UCSD-AML1 (cell line): ENCODE measurements at regions not wholly inside any gene's neighbourhood (a gene's known extent, or its start where the extent isn't known, plus 50 kb on each side); places are given as distances from the start of the nearest gene placed in this dataset.

Source experiments
- DNase-seq: peaks from one replicate; lab custom pipeline; 2025; ENCODE audit not compliant: unreplicated experiment; lab: John Stamatoyannopoulos, UW

DNA sequence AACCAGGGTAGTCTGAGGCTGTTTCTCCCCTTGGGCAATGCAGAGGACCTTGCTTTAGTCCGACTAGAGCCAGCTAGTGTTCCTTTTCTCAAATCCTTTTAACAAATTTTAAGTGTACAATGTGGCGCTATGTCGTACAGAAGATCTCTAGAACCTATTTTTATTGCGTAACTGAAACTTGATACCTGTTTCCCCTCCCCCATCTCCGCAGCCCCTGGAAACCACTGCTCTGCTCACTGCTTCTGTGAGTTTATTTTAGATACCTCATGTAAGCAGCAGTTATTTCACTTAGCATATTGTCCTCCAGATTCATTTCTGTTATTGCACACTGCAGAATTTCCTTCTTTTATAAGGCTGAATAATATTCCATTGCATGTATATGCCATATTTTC, 1092.3 kb downstream of the AACS start:
- no peak for DNase-seq

DNA sequence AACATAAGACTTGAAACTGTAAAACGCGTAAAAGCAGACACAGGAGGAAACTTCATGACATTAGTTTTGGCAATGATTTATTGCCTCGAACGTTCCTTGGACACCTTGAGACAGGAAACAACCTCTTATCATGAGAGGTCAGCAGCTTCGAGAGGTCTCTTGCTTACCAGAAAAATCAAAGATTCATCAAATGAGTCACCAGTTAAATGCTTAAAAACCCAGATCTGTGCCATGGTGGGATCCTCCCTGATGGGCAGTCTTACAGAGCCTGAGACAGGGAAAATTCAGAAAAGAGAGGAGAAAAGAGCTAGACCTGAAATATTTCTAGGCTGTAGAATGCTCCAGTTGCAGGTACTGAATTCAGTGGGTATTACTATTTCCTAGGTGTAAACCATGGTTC, 1093.9 kb downstream of the AACS start:
- DNase-seq, result no peak

DNA sequence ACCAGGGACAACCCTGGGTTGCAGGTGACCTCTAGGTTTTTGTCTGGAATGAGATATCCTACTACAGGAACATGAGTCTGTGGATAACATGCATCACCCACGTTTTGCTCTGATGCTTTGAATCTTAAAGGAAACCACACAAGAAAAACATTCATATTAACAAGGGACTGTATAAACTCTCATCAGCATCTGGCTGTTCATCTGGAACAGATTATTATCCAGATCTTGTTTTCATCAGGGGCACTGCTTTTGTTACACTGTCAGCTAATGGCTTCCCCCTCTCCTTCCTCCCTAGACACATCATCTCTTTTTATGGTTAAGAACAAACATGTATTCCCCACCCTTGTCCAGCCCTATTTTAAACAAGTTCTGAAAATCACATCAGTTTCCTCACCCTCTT, 1095.7 kb downstream of the AACS start:
- DNase-seq, result no peak

DNA sequence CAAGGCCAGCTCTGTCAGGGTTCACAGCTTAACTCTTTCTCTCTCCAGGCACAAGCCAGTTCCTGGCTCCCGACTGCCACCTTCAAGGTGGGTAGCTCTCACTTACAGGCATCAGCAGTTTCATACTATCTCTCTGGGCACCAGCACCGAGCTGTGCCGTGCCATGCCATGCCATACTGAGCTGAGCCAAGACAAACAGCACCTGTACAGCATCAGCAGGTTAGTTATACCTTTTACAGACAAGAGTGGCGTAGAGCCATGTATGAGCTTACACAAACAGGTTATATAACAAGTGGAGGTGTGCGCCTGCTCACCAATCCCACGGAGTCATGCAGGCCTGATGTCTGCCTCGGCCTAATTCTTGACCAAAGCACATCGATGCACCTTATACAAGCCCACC, 1098.7 kb downstream of the AACS start:
- no peak for DNase-seq

DNA sequence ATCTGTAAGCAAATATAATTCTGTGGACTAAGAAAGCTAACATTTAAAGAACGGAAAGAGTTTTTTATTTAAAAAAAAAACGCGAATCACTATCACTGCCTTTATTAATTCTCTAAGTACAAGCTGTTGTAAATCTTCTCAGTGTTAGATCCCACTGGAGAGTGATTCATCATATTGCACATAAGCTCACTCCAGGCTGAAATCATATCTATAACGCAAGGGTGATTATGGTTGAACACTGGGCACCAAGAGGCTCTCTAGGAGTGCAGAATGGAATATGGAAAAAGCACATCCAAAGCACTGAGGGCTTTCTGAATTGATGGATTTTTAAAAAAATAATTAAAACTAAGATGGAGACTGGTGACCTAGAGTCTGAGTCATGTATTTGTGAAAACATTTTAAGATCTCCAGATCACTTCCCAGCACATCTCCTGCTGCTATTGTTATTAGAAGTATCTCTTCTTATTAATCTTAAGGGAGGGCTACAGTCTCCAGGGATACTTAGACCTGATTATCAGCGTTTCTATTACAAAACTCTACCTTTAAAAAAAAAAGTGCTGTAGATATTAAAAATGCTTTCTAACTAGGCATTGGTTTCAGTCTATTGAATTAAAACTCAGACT, 1106.8 kb downstream of the AACS start:
- DNase-seq, result no peak

DNA sequence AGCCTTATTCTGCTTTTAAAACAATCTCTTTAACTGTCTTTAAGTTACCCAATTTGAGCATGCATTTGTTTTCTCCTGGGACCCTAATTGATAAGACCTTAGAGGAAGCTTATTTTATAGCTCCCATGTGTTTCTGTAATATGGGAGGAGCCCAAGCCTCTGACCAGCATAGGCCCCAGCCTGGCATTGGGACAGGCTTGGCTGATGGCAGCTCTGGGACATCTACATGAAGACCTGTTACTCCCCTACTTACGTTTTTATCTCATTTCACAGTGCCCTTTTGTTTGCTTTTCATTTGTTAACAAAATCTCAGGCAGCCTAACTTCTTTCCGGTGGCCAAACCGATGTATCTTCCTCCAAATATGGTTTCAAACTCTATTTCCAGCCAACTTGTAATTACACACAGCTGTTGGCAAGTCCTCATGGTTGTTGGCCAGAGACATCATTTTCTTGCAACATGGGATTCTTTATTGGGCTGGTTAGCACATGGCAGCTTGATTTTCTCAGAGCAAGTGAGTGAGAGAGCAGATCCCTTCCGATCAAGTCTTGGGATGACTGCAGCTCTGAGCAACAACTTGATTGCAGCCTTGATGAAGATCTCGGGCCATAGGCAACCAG, 1117.5 kb downstream of the AACS start:
- no peak for DNase-seq

DNA sequence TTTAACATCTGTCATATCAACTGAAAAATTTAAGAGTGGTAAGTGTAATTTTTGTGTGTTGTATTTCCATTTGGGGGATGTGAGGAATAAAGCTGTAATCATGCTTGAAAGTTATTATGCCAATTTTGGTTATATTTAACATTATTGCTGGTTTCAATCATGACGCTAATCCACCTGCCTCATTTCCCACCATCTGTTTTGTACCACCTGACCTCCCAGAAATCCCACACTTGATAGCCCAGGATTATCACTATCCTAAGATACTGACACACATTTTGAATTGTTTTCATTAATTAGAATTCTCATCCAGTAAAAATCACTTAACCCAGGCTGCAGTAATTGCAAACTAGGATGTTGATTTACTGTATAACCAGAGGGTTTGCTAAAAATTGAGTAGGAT, 1119.8 kb downstream of the AACS start:
- DNase-seq, result no peak

DNA sequence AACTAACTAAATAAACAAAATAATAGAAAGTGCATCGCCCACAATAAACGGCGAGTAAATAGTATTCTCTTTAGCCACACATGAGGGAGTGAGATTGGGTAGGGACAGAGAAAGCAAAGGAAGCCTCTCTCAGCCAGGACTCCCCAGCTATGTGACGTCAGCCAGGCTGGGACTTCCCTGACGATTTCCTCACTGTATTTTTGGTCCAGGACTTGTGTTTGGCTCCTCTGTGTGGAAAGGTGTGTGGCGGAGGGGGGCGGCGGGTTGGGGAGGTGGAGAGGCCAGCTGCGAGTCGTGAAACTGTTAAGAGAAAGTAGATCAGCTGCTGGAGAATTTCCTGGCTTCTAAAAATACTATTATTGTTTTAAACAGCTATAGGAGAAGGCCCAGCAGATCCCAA, 1124.6 kb downstream of the AACS start:
- no peak for DNase-seq

DNA sequence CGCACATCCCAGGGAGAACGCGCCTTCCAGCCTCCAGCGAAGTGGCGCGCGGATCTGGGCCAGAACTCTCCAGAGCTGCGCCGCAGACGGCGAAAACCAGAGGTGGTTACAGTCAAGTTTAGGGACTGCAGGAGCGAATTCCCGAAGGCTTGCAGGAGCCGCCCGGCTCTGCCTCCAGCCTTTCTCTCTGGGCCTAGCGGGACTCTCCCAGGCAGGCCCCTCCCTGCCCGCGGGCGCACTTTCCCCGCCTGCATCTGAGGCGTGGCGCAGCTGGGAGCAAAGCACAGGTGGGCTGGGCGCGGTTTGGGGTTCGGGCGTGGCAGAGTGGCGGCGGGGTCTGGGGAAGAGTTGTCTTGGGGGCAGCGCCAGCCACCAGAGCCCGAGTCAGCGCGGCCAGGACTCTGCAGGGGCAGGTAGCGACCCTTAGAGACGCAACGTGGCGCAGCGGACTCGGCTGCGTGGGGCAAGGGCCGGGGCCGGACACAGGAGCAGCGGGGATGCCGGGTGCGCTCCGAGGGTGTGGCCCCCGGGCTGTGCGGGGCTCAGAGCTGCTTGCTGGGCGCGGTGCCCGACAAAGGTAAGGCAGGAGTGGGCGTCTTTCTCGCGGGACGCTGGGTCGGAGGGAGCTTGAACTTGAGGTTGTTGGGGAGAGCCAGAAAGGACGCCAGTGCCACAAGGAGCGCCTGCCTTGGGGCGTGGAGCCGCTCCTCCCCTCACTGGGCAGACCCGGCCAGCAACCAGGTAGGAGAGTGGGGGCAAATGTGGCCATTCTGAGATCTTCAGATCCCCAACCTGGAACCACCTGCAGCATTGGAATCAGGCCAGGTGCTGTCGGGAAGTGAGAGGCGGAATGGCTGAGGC, 1126.0 kb downstream of the AACS start:
- no peak for DNase-seq

DNA sequence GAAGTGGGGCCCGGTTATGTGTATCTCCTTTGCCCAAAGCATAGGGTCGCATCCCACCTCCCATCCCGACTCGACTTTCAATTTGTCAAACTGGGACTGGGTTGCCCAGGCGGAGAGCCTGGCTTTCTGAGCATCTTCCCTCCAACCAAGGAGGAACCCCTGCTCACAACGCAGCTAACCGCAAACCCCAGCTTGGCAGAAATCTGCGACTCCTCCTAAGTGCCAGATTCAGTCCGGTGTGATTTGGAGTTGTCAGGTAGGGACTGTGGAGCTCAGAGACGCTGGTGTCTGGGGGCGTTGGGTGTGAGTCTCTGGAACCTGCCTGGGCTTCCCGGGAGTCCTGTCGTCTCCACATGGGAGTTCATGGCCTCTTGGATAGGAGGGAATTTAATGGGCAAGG, 1126.7 kb downstream of the AACS start:
- DNase-seq, result no peak

DNA sequence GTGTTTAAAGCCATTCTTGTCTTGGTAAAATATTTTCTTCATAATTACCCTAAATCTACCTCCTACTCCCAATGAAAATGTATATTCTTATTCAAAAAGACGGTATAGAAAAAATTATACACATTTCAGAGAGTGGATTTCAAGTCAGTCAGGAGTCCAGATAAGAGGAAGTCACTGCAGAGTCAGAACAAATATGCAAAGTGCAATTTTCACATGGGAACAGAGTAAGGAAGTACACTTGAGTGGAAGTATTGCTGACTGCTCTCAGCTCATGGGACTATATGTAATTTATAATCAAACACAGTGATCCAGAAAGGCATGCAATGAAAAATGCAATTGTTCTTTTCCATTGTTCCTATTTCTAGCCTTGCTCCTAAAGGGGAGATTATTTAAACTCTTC, 1128.0 kb downstream of the AACS start:
- DNase-seq, result no peak

DNA sequence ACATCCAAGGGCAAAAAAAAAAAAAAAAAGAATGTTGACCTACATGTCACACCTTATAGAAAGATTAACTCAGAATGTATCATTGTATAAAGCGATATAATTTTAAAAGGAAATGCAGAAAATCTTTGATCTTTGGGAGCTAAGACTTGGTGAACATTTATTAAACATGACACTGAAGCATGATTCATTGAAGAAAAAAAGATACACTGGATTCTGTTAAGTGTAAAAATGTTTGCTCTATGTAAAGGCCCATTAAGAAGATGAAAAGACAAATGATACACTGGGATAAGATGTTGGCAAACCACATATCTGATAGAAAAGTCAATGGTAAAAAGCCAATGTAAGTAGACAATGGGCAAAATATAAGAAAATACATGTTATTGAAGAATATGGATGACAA, 1131.0 kb downstream of the AACS start:
- no peak for DNase-seq

DNA sequence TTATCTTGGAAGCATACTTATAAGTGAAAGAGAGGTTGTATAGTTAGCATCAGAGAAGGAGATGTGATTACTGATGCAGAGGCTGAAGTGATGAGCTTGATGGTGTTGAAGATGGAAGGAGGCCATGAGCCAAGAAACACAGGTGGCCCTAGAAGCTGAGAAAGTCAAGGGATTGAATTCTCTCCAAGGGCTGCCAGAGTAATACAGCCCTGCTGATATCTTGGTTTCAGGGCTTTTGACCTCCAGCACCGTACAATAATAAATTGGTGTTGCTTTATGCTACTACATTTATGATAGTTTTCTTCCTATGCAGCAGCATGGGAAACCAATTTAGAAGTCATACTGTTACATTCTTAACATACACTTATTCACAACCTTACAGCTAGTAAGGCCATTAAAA, 1133.3 kb downstream of the AACS start:
- no peak for DNase-seq

DNA sequence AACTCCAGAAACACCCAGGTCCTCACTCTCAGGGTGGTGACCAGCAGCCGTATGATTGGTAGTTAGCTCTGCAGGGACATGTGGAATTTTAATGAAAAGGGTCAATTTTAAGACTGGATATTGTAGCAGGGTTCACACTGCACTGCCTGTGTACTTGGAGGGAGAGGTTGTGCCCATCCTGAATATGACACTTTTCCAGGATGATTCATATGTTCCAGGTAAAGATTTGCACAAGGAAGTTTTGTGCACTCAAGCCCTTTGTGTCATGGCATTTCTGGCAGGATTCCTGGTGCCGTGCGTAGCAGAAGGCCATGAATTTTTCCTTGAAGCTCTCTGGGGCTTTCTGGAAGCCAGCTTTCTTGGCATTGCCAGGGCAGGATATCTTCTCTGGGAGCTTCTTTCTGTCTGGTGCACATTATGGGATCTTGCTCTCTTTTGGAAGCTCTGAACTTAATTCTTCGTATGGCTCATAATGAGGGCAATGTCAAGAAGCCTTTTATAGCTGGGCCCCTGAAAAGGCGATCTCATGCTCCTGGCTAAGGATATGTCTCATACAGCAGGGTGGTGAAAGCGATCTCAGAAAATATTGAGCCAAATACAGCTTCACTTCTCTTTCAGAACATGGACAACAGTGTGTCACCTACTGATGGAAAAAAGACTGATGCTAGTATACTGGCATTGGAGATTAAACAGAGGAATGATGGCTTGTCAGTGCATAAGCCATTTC, 1133.9 kb downstream of the AACS start:
- no peak for DNase-seq

DNA sequence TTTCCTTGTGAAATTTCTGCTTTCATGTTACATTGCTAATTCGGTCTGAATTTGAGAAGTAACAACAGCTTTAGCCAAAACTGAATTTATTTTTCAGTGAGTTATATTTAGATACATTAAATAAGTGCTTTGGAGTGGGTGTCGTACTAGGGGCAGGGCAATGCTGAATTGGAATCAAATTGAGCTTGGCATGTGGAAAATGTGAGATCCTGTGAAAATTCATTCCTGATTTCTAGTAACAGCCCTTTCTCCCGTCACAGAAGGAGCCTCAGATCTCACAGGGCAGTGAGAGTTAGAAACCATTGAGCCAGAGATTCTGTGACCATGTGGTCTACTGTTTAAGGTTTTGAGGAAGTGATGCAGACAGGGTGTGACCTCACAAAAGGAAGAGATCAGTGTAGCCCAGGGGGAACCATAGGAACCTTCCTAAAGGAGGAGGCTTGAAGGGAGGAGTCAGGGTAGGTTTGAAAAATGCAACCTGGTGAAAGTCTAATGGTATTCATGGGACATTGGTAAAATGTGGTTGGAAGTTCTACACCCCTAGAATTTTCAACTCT, 1136.8 kb downstream of the AACS start:
- DNase-seq, result no peak

DNA sequence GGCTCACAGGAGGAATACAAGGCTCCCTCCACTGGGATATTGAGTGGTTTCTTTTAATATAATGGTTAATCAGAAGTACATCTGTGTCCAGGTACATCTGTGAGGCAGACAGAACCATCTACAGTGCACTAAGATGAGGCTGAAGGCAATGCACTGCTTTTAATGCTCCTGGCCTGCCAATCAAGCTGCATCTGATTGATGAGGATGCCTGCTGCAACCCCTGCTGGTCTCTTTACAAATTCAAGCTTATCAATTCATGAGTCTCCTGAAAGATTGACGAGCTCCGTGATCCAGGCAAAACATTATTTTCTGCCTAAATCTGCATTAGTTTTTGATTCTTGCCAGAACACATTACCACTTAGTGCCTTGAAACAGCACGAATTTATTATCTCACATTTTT, 1139.1 kb downstream of the AACS start:
- no peak for DNase-seq

DNA sequence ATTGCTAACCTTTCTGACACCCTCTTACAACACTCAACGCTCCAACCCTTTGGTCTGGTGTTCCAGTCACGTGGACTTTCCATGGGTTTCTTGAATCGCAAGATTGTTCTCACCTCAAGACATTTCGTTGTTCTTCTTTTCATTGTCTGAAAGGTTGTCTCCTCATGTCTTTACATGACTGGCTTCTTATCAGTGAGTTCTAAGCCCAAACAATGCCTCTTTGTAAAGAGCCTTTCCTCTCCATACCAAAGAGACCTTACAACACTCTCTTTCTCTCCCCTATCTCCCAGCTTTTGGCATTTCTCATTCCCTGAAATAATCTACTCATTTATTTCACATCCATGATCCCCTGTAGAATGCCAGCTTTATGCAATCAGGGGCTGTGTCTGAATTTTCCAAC, 1144.8 kb downstream of the AACS start:
- DNase-seq, result no peak

DNA sequence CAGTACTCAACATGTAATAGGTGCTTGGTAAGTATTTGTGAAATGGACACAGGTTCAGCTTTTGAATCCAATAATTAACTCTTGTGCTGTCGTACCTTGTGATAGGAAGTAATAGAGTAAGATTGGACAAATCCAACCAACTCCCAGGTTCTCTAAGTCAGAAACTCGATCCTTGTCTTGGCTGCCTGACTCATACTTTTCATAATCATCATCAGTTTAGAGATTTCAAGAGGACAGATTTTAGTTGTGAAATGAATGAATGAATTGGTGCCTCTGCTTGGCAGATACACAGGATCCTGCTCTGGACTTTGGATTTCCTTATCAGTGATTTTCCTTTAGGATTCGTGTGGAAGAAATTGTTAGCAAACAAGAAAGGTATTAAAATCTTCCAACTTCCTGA, 1145.2 kb downstream of the AACS start:
- no peak for DNase-seq

DNA sequence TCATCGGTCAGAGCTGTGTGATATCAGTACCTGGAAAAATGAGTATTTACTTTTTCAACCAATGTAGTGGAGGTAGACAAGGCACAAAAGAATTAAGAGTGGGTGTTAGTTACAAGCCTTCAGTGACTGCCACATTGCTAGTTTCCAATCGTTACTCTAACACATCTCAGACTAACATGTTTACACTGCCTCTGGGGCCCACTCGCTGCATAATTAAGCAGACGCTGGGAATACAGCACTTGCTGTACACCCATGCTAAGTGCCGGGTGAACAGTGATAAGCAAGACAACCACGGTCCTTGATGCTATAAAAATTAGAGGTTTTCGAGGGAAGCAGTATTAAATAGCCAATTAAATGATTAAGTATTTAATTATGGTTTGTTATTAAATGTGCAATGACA, 1147.6 kb downstream of the AACS start:
- DNase-seq, result no peak

DNA sequence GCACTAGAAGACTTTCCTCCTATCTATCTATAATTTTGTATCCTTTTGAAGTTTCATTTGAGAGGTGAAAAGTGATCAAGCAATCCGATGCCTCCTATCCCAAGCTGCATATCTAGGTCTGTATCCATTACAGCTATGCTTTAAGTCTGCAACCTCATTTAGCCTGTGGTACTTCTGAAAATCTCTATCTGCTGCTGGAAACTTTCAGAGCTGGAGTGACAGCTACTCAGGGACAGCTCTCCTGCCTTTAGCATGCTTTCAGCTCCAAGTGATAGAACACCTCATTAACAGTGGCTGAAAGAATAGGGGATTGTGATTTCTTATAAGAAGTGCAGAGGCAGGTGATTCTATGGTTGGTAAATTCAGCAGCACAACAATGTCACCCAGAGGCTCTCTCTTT, 1153.5 kb downstream of the AACS start:
- DNase-seq, result no peak

DNA sequence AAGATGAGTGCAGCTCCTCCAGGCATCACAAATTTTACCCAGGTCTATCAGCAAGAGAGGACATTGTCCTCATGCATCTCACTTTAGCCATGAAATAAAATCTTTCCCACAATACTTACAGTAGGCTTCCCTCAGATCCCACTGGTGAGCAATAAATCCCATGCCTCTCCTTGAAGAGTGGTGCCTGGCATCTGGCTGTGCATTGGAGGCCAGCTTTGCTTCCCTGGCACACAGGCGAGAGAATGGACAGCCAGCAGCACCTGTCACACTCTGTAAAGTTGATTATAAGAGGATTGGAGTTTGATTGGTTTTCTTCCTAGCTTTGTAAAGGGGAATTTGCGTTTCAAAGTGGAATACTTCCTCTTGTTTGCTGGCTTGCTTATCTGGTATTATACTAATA, 1153.9 kb downstream of the AACS start:
- DNase-seq, result no peak
